CD4-positive, alpha-beta T cell treated with Interleukin-6 at 100 ng/mL for 8 hours (primary cell): ENCODE measurements at regions not wholly inside any gene's neighbourhood (a gene's known extent, or its start where the extent isn't known, plus 50 kb on each side); places are given as distances from the start of the nearest gene placed in this dataset.

Source experiments
- DNase-seq: peaks from one replicate; pipeline ENCODE4 v3.0.0-alpha.2; 2020; ENCODE audit warnings: mixed read lengths, low spot score

- no peak for DNase-seq
Measured at GRCh38 chr1:209509039-209509438, 74.5 kb upstream of the CAMK1G start.

GRCh38 chr1:209510063-209510462, 73.5 kb upstream of the CAMK1G start:
- no peak for DNase-seq

- no peak for DNase-seq
Measured at GRCh38 chr1:209511169-209511568, 72.3 kb upstream of the CAMK1G start.

GRCh38 chr1:209512821-209513220, 70.7 kb upstream of the CAMK1G start:
- DNase-seq: no peak

DNA sequence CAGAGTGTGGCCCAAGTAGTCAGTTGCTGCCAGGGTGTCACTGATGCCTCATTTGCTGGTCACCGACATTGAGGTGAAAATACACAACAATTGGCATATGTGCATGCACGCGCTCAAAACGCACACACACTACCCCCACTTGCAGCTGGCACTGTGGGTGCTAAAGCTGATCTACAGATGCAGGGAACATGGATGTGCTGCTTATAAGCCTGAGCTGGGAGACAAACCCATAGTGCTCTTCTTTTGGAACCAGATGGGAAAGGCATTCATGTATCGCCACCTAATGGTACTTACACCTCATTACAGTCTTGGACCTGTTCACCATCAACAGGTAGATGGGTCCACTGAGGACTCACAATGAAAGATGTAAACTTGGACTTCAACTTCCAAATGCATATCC, 70.3 kb upstream of the CAMK1G start:
- DNase-seq: no peak

GRCh38 chr1:209516771-209517680, 66.5 kb upstream of the CAMK1G start:
- DNase-seq: no peak

DNA sequence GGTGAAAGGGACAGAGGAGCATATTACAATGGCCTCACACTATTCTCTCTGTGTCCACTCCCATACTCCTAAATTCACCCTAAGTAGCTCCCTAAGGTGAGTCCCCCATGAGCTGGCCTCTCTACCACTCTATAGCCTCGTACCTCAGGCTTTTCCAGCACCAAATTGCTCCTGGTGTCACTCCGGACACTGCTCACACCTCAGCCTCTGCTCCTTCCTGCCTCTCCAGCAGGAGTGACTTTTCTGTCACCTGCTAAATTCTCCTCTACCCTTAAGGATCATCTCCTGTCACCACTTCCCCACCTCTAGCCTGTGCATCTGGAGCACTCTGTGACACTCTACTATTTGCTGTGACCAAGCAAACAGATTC, 65.8 kb upstream of the CAMK1G start:
- DNase-seq: no peak

- no peak for DNase-seq
Measured at GRCh38 chr1:209519786-209520185, 63.7 kb upstream of the CAMK1G start.

- no peak for DNase-seq
Measured at GRCh38 chr1:209522826-209523225, 60.7 kb upstream of the CAMK1G start.

- no peak for DNase-seq
Measured at GRCh38 chr1:209526137-209526536, 57.4 kb upstream of the CAMK1G start.

GRCh38 chr1:209527372-209527771, 56.1 kb upstream of the CAMK1G start:
- no peak for DNase-seq

GRCh38 chr1:209527993-209528717, 55.4 kb upstream of the CAMK1G start:
- DNase-seq: no peak

GRCh38 chr1:209529233-209529632, 54.3 kb upstream of the CAMK1G start:
- DNase-seq: no peak

GRCh38 chr1:209531006-209531405, 52.5 kb upstream of the CAMK1G start:
- no peak for DNase-seq

GRCh38 chr1:209531549-209531948, 52.0 kb upstream of the CAMK1G start:
- DNase-seq: no peak
